ENCODE measurements at regions not wholly inside any gene's neighbourhood (a gene's known extent, or its start where the extent isn't known, plus 50 kb on each side); places are given as distances from the start of the nearest gene placed in this dataset.

DNA sequence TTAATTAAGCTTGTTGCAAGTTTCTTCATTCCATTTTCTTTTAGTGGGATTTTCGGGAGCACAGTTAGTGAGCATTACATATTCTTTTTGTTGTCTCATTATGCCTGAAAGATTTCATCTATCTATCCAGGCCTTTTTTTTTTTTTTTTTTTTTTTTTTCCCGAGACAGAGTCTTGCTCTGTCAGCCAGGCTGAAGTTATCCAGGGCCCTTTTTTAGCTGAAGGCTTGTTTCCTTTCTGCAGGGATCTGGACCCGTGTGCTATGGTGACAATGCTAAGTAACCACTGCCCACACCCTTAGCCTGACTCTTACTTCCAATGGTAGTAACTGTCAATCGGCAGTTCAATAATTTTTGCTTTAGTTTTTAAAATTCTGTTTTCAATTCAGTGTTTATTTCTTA is 190.8 kb upstream of the MTPN start:
- BruUV-seq (replicated peaks): no TSS peak
- DNase-seq (ENCODE audit: low read depth, low spot score): no peak
- POLR2A ChIA-PET: no interaction called here

More for the DNA sequence above, 190.8 kb upstream of the MTPN start:
- H3K9me1 ChIP-seq (replicated peaks; ENCODE audit: control insufficient read depth, extremely low read depth, insufficient read depth, low read length): no peaks in the 10 kb centered on the region
- CTCF ChIA-PET: no interaction called here
- H3K36me3 ChIP-seq (ENCODE audit: control insufficient read depth in 2 of 2, extremely low read depth in 1 of 2, insufficient read depth in 2 of 2, low read length in 2 of 2): no peaks in the 10 kb centered on the region
- no peak overlapping the region for H3K4me3 ChIP-seq (replicated peaks in 1 of 3; ENCODE audit: insufficient read depth in 1 of 3, low read depth in 1 of 3, low read length in 3 of 3)
- intact Hi-C loops (cut with micrococcal nuclease): no loop called here
- TF ChIP-seq EZH2 (IDR thresholded peaks at IDR 0.05; ENCODE audit: borderline replicate concordance, low read depth, low read length, severe bottlenecking): no peak
- TF ChIP-seq POLR2A (IDR thresholded peaks at IDR 0.05; ENCODE audit: low read depth, low read length): no peak
- TF ChIP-seq FOS (IDR thresholded peaks at IDR 0.05; ENCODE audit: borderline replicate concordance, insufficient read depth, low read length): no peak
- no peak for TF ChIP-seq MYC (IDR thresholded peaks at IDR 0.05; ENCODE audit: low read depth, low read length)
- TF ChIP-seq, protein P1, sequence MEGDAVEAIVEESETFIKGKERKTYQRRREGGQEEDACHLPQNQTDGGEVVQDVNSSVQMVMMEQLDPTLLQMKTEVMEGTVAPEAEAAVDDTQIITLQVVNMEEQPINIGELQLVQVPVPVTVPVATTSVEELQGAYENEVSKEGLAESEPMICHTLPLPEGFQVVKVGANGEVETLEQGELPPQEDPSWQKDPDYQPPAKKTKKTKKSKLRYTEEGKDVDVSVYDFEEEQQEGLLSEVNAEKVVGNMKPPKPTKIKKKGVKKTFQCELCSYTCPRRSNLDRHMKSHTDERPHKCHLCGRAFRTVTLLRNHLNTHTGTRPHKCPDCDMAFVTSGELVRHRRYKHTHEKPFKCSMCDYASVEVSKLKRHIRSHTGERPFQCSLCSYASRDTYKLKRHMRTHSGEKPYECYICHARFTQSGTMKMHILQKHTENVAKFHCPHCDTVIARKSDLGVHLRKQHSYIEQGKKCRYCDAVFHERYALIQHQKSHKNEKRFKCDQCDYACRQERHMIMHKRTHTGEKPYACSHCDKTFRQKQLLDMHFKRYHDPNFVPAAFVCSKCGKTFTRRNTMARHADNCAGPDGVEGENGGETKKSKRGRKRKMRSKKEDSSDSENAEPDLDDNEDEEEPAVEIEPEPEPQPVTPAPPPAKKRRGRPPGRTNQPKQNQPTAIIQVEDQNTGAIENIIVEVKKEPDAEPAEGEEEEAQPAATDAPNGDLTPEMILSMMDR (IDR thresholded peaks at IDR 0.05; ENCODE audit: extremely low read depth in 1 of 2, insufficient read depth in 1 of 2, low read depth in 1 of 2, low read length in 2 of 2): no peak
- TF ChIP-seq, protein P2, sequence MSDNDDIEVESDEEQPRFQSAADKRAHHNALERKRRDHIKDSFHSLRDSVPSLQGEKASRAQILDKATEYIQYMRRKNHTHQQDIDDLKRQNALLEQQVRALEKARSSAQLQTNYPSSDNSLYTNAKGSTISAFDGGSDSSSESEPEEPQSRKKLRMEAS (IDR thresholded peaks at IDR 0.05; ENCODE audit: insufficient read depth, insufficient read length): no peak
- no peak for TF ChIP-seq JUN (IDR thresholded peaks at IDR 0.05; ENCODE audit: borderline replicate concordance, insufficient read depth, insufficient read length, low read depth)
- TF ChIP-seq POLR2AphosphoS5 (IDR thresholded peaks at IDR 0.05; ENCODE audit: insufficient read depth, low read depth, low read length): no peak
- no peak for TF ChIP-seq GATA2 (IDR thresholded peaks at IDR 0.05; ENCODE audit: insufficient read depth, insufficient read length, low read depth, low read length)
- no peaks in the 10 kb centered on the region for H3K9me3 ChIP-seq (replicated peaks; ENCODE audit: control insufficient read depth, insufficient read depth, low read length)
- no peak overlapping the region for H3K4me2 ChIP-seq (ENCODE audit: insufficient read depth, low read length)
- H3K79me2 ChIP-seq (ENCODE audit: control insufficient read depth, insufficient read depth, low read length): no peaks in the 10 kb centered on the region
- H3K9ac ChIP-seq (replicated peaks; ENCODE audit: extremely low read depth, insufficient read depth, low read length): no peak overlapping the region
- dilution Hi-C loops (cut with MboI; ENCODE audit: extremely low pct_ligation_motif_present, low sequenced_read_pairs): no loop called here
- no peak overlapping the region for H3K27ac ChIP-seq (ENCODE audit: insufficient read depth, low read depth, low read length)
- FAIRE-seq: no peak
- H3K27me3 ChIP-seq (ENCODE audit: control insufficient read depth in 2 of 2, insufficient read depth in 2 of 2, low read length in 2 of 2): no peaks in the 10 kb centered on the region
- no peaks in the 10 kb centered on the region for H3K4me1 ChIP-seq (ENCODE audit: control insufficient read depth, extremely low read depth, insufficient read depth, low read length)
- H2AFZ ChIP-seq (ENCODE audit: low read depth, low read length): no peak overlapping the region
- no peaks in the 10 kb centered on the region for H4K20me1 ChIP-seq (replicated peaks; ENCODE audit: control insufficient read depth, extremely low read depth, insufficient read depth, low read length)

Data from endothelial cell of umbilical vein (primary cell).